ENCODE measurements at regions not wholly inside any gene's neighbourhood (a gene's known extent, or its start where the extent isn't known, plus 50 kb on each side); places are given as distances from the start of the nearest gene placed in this dataset.

DNA sequence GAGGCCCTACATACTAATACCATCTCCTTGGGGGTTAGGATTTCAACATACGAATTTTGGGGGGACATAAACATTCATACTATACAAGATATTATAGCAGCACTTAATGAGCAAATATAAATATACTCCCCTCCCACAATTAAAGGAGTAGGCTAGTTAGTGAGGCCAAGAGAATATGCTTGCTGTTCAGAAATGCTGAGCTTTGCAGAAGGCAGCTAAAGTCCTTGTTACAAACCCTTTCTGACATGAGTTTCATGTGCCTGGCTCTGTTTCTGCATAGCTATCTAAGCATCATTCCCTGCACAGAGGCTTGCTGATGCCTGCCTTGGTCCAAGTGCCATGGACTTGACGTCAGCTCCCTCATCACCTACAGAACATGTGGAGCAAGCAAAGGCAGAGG, 73.5 kb downstream of the GP2 start:
- Histone ChIP-seq H3K9me3 (replicated peaks; ENCODE audit: control insufficient read depth, insufficient read depth, low read length) (no peaks in the 10 kb centered on the region), H3K36me3 (ENCODE audit: control insufficient read depth in 2 of 2, insufficient read depth in 2 of 2, low read length in 1 of 2) (no peaks in the 10 kb centered on the region), H4K20me1 (ENCODE audit: control insufficient read depth, insufficient read depth) (no peaks in the 10 kb centered on the region), H3K4me3 (no peak overlapping the region), H2AFZ (ENCODE audit: control insufficient read depth, low read depth, low read length) (no peak overlapping the region), H3K79me2 (ENCODE audit: control insufficient read depth, insufficient read depth, low read length) (no peaks in the 10 kb centered on the region), H3K9ac (ENCODE audit: control insufficient read depth, insufficient read depth, low read length) (no peak overlapping the region), H3K4me1 (ENCODE audit: control insufficient read depth, insufficient read depth, low read length) (no peaks in the 10 kb centered on the region), H3K27ac (ENCODE audit: control insufficient read depth, insufficient read depth) (no peak overlapping the region), H3K4me2 (ENCODE audit: control insufficient read depth, insufficient read depth) (no peak overlapping the region), H3K27me3 (replicated peaks in 1 of 2; ENCODE audit: control insufficient read depth in 2 of 2, insufficient read depth in 2 of 2, low read length in 1 of 2) (no peaks in the 10 kb centered on the region)
- BruUV-seq (replicated peaks), result no TSS peak
- TF ChIP-seq NFYA (IDR thresholded peaks at IDR 0.05; ENCODE audit: borderline replicate concordance, low read depth, low read length) (no peak), POLR2AphosphoS2 (IDR thresholded peaks at IDR 0.05; ENCODE audit: low read depth, low read length) (no peak), ZNF384 (IDR thresholded peaks at IDR 0.05; ENCODE audit: borderline replicate concordance, low read depth, low read length) (no peak), ZZZ3 (IDR thresholded peaks at IDR 0.05; ENCODE audit: control insufficient read depth, insufficient read length, low read depth) (no peak), MEF2A (IDR thresholded peaks at IDR 0.05; ENCODE audit: insufficient read depth, low read depth, low read length) (no peak), BRCA1 (IDR thresholded peaks at IDR 0.05; ENCODE audit: low read depth, low read length) (no peak), TBL1XR1 (IDR thresholded peaks at IDR 0.05; ENCODE audit: low read depth, low read length) (no peak), BCL11A (IDR thresholded peaks at IDR 0.05; ENCODE audit: low read depth, low read length) (no peak), TAF1 (IDR thresholded peaks at IDR 0.05; ENCODE audit: borderline replicate concordance, low read depth, low read length) (no peak), HDAC2 (IDR thresholded peaks at IDR 0.05) (no peak), CBX3 (IDR thresholded peaks at IDR 0.05; ENCODE audit: borderline replicate concordance, low read depth) (no peak), DPF2 (IDR thresholded peaks at IDR 0.05) (no peak), ATF7 (IDR thresholded peaks at IDR 0.05; ENCODE audit: low read depth) (no peak), PML (IDR thresholded peaks at IDR 0.05; ENCODE audit: low read length) (no peak), SP1 (IDR thresholded peaks at IDR 0.05; ENCODE audit: low read depth, low read length) (no peak), HDAC6 (IDR thresholded peaks at IDR 0.05; ENCODE audit: unreplicated experiment) (no peak)
- in situ Hi-C loops (cut with MboI) (no loop called here), intact Hi-C loops (cut with micrococcal nuclease; ENCODE audit: unreplicated experiment) (no loop called here)
- ChIA-PET POLR2A (no interaction called here), CTCF (no interaction called here), SMC1A (ENCODE audit: uncharacterized antibody, unreplicated experiment) (no interaction called here), RAD21 (ENCODE audit: unreplicated experiment) (no interaction called here)
- WGBS (ENCODE audit: insufficient coverage, insufficient replicate concordance, low lambda C conversion rate, missing lambda C conversion rate), result 0% methylated on average over 2 of the region's 2 CpGs
- DNase-seq (ENCODE audit: low read depth, low spot score) (no peak), ATAC-seq (no peak), FAIRE-seq (no peak)

All from GM12878 (cell line).